ENCODE measurements at regions not wholly inside any gene's neighbourhood (a gene's known extent, or its start where the extent isn't known, plus 50 kb on each side); places are given as distances from the start of the nearest gene placed in this dataset.

DNA sequence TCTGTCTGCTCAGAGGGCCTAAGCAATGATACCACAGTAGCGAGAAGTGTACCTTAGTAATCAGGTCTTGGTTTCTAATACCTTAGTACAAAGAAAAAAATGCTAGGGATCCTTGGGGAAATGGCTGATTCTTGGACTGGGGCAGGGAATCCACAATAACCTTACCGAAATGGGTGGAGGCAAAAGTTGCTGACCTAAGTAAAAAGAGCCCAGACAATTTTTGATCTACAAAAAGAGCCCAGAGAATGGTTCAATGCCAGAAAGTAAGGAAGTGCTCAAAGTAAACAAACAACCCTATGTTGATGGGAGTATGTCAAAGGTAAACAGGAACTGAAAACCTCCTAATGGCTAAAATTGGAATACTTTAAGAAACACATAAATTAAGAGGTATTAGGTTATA lies 130.1 kb upstream of the MAGEB18 start:
- Histone ChIP-seq H3K36me3 (ENCODE audit: low read depth, low read length) (no peaks in the 10 kb centered on the region), H3K9ac (ENCODE audit: low read length) (no peak overlapping the region), H3K79me2 (ENCODE audit: low read length) (no peaks in the 10 kb centered on the region), H2AFZ (ENCODE audit: low read length) (no peak overlapping the region), H3K4me2 (ENCODE audit: low read length) (no peak overlapping the region), H3K27ac (ENCODE audit: low read length) (no peak overlapping the region), H3K4me3 (ENCODE audit: low read length) (no peak overlapping the region), H3K9me3 (ENCODE audit: low read length) (no peaks in the 10 kb centered on the region), H3K27me3 (ENCODE audit: low read length) (no peaks in the 10 kb centered on the region), H3K4me1 (ENCODE audit: insufficient read depth, low read length) (no peaks in the 10 kb centered on the region), H3K9me2 (replicated peaks; ENCODE audit: low read length) (no peaks in the 10 kb centered on the region), H3F3A (ENCODE audit: low read length, unreplicated experiment) (no peaks in the 10 kb centered on the region), H4K20me1 (ENCODE audit: low read length) (no peaks in the 10 kb centered on the region)
- ATAC-seq (no peak), DNase-seq (no peak)
- POLR2A ChIA-PET (ENCODE audit: unreplicated experiment), result no interaction called here
- CTCF ChIA-PET, result no interaction called here
- TF ChIP-seq, protein P1, sequence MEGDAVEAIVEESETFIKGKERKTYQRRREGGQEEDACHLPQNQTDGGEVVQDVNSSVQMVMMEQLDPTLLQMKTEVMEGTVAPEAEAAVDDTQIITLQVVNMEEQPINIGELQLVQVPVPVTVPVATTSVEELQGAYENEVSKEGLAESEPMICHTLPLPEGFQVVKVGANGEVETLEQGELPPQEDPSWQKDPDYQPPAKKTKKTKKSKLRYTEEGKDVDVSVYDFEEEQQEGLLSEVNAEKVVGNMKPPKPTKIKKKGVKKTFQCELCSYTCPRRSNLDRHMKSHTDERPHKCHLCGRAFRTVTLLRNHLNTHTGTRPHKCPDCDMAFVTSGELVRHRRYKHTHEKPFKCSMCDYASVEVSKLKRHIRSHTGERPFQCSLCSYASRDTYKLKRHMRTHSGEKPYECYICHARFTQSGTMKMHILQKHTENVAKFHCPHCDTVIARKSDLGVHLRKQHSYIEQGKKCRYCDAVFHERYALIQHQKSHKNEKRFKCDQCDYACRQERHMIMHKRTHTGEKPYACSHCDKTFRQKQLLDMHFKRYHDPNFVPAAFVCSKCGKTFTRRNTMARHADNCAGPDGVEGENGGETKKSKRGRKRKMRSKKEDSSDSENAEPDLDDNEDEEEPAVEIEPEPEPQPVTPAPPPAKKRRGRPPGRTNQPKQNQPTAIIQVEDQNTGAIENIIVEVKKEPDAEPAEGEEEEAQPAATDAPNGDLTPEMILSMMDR (conservative IDR thresholded peaks at IDR 0.05; ENCODE audit: low read depth, low read length), result no peak
- TF ChIP-seq EZH2 (IDR thresholded peaks at IDR 0.05; ENCODE audit: low read length, unreplicated experiment), result no peak
- no peak for TF ChIP-seq EZH2phosphoT487 (IDR thresholded peaks at IDR 0.05; ENCODE audit: borderline replicate concordance, low read length)
- intact Hi-C loops (cut with micrococcal nuclease), result no loop called here
- no TSS peak for BruUV-seq (replicated peaks)

DNA sequence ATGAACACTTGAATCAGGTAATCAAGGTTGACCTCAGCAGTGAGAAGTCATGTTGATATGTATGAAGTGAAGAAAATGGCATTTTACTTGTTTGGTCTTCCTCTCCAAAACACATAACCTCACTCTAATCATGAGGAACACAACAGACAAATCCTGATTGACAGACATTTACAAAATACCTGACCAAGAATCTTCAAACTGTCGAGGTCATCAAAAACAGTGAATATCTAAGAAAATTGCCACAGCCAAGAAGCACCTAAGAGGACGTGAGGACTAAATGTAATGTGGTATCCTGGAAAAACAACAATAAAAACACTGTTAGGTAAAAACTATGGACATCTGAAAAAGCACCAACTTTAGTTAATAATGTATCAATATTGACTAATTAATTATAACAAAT lies 129.5 kb upstream of the MAGEB18 start:
- TF ChIP-seq, protein P1 (conservative IDR thresholded peaks at IDR 0.05; ENCODE audit: low read depth, low read length), result no peak
- no peak for TF ChIP-seq EZH2phosphoT487 (IDR thresholded peaks at IDR 0.05; ENCODE audit: borderline replicate concordance, low read length)
- TF ChIP-seq EZH2 (IDR thresholded peaks at IDR 0.05; ENCODE audit: low read length, unreplicated experiment), result no peak
- H3K79me2 ChIP-seq (ENCODE audit: low read length), result no peaks in the 10 kb centered on the region
- ChIA-PET CTCF (no interaction called here), POLR2A (ENCODE audit: unreplicated experiment) (no interaction called here)
- ATAC-seq (no peak), DNase-seq (no peak)
- no peaks in the 10 kb centered on the region for H3K4me1 ChIP-seq (ENCODE audit: insufficient read depth, low read length)
- H2AFZ ChIP-seq (ENCODE audit: low read length), result no peak overlapping the region
- no peaks in the 10 kb centered on the region for H3K27me3 ChIP-seq (ENCODE audit: low read length)
- H3K4me3 ChIP-seq (ENCODE audit: low read length), result no peak overlapping the region
- intact Hi-C loops (cut with micrococcal nuclease), result no loop called here
- no peak overlapping the region for H3K9ac ChIP-seq (ENCODE audit: low read length)
- no peak overlapping the region for H3K27ac ChIP-seq (ENCODE audit: low read length)
- H4K20me1 ChIP-seq (ENCODE audit: low read length), result no peaks in the 10 kb centered on the region
- H3K4me2 ChIP-seq (ENCODE audit: low read length), result no peak overlapping the region
- H3F3A ChIP-seq (ENCODE audit: low read length, unreplicated experiment), result no peaks in the 10 kb centered on the region
- BruUV-seq (replicated peaks), result no TSS peak
- H3K9me3 ChIP-seq (ENCODE audit: low read length), result no peaks in the 10 kb centered on the region
- H3K9me2 ChIP-seq (replicated peaks; ENCODE audit: low read length), result no peaks in the 10 kb centered on the region
- H3K36me3 ChIP-seq (ENCODE audit: low read depth, low read length), result no peaks in the 10 kb centered on the region

DNA sequence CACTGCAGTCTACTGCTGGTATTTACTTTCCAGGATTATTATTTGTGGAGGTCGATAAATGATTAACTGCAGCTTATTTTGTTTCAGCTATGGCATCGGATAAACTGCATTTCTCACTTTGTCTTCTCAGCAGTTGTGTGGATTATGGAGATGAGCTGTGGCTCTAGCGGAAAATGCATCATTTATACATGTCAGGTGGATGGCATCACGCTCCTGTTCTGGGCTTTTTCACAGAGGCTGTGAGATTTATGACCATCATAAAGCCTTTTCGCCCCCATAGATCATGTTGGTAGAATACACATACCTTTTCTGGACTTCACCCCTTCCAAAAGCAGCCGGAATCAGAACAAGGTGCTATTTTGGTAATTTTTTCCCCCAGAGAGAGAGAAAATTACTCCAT lies 118.8 kb upstream of the MAGEB18 start:
- Histone ChIP-seq H3K9me2 (replicated peaks; ENCODE audit: low read length) (no peaks in the 10 kb centered on the region), H2AFZ (ENCODE audit: low read length) (no peak overlapping the region), H3K36me3 (ENCODE audit: low read depth, low read length) (no peaks in the 10 kb centered on the region), H4K20me1 (ENCODE audit: low read length) (no peaks in the 10 kb centered on the region), H3K4me3 (ENCODE audit: low read length) (no peak overlapping the region), H3K9ac (ENCODE audit: low read length) (no peak overlapping the region), H3K27me3 (ENCODE audit: low read length) (no peaks in the 10 kb centered on the region), H3K4me2 (ENCODE audit: low read length) (no peak overlapping the region), H3K4me1 (ENCODE audit: insufficient read depth, low read length) (no peaks in the 10 kb centered on the region), H3K79me2 (ENCODE audit: low read length) (no peaks in the 10 kb centered on the region), H3K27ac (ENCODE audit: low read length) (no peak overlapping the region), H3F3A (ENCODE audit: low read length, unreplicated experiment) (no peaks in the 10 kb centered on the region), H3K9me3 (ENCODE audit: low read length) (no peaks in the 10 kb centered on the region)
- ATAC-seq, result no peak
- intact Hi-C loops (cut with micrococcal nuclease), result no loop called here
- TF ChIP-seq, protein P1 (conservative IDR thresholded peaks at IDR 0.05; ENCODE audit: low read depth, low read length), result no peak
- no peak for TF ChIP-seq EZH2phosphoT487 (IDR thresholded peaks at IDR 0.05; ENCODE audit: borderline replicate concordance, low read length)
- TF ChIP-seq EZH2 (IDR thresholded peaks at IDR 0.05; ENCODE audit: low read length, unreplicated experiment), result no peak
- no TSS peak for BruUV-seq (replicated peaks)
- POLR2A ChIA-PET (ENCODE audit: unreplicated experiment), result no interaction called here
- DNase-seq, result no peak
- CTCF ChIA-PET, result no interaction called here
